GM18502 (cell line): ENCODE measurements at regions not wholly inside any gene's neighbourhood (a gene's known extent, or its start where the extent isn't known, plus 50 kb on each side); places are given as distances from the start of the nearest gene placed in this dataset.
A peak's percentile ranks its signal among the peaks of the same experiment; 100 is the strongest.

Source experiments
- ATAC-seq: cut with Tn5 transposase; IDR thresholded peaks from one replicate; pipeline ENCODE4 v1.9.1; 2021; ENCODE audit warnings: mild to moderate bottlenecking; ENCODE audit not compliant: unreplicated experiment, poor library complexity

DNA sequence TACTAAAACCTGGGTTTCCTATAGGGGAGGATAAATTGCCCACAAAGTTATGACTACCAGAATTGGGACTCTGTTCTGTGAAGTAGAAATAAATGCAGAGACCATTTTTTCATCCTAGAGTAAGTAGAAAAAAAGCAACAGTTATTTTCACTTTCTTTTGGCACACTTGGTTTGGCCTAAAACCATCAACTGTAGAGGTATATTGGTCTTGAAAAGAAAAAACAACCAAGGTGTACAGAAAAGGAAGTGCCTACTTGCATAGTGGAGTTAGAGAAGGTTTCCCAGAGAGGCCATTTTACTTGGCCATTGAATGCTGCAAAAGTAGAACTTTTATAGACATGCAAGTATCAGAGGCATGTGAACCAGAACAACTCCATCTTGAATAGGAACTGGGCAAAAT lies 89.4 kb upstream of the TACR1 start:
- no peak for ATAC-seq

DNA sequence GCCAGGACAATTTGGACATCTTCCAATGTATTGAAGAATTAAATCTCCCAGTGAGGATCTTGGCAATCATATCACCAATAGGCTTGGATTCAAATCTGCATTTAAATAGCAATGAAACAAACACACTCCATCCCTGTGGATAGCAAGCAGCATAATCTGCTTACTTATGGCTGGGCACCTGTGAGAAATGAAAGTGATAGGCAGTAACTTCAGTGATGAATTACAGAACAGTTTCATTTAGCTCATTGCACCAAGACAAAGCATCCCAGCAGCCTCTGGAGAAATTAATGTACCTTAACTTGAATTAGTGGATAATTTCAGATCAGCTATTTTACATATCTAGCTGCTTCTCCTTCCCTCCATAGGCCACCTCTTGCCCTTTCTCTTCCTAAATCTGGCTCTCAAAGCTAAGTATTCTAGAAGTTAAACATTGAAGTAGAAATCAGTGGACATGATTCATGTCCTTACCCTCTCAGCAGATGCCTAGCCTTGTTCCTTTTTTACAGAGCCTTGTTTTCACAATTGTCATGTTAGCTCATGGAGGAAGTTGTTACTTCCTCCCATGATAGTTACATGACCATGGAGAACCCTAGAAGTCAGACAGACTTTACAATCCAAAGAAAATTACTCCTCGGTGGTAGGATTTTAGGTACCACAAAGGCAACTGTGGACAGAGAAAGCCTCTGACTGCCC lies 88.5 kb upstream of the TACR1 start:
- peak; percentile 66 for ATAC-seq

DNA sequence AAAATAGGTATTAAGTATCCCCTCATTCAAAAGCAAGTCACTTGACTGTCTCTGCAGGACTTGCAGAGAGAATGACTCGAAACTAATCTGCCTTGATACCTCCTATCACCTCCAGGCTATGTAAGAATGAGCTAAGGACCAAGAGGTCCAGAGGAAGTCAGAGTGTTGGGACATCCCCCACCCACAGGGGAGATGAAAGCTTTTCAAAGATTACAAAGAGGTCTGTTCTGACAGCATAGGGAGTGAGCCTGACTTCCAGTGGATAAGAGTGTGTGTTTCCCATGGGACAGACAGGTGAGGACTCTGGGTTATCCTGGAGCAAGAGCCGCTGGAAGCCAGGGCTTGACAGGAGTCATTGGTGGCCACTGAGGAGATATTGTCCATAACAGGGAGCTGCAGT lies 85.0 kb upstream of the TACR1 start:
- no peak for ATAC-seq

DNA sequence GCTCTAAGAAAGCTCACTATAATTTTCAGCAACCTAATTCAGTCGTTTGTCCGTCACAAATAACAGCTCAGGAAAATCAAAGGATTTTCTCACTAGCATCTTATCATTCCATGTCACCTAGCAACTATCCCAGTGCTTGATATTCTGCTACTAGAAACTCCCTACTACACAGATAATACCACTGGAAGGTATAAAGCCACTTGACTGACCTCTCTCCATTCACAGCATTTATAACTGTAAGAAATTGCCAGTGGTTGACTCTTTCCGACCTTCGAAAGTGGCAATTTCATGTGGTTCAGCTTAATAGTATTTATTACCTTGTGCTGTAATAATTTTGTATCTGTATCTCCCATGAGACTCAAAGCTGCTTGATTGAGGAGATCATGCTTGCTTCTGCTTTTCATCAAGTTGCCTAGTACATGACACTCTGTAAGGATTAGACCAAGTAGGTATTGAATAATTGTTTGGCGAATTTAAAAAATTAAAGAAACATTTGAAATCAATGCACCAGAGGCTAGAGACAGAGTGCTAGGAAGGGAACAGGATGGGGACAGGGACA lies 79.6 kb upstream of the TACR1 start:
- ATAC-seq: no peak

DNA sequence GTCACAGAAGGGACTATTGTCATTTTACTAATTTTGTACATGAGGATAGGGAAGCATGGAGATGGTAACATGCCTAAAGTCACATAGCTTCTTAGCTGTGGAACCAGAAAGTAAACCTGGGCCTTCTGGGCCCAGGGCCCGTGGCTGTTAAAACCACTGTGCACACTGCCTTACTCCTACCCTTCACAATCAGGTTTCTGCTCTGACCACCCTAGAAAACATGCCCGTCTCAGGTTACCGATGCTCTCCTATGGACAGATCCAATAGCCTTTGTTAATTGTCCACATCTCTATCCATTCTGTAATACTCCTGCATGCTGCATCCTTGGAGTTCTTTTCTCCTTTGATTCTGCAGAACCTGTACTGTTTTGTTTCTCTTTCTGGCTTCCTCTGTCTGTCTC lies 79.0 kb upstream of the TACR1 start:
- no peak for ATAC-seq

DNA sequence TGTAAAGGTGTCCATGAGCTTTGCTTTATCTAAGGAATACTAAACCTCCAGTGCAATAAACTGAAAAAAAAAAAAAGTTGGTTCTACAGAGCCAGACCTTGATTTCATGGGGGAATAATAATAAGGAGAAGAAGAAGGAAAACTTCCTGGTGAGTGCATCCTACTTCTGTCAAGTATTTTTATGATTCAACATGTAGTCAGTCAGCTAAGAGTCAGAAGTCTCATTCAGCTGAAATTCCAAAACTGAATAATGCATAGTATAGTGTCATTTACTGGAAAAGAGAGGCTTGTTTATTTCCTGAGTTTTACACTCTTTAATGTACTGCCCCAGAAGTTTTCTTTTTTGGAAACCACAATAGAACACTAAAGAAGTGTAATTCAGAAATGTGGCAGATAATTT lies 77.8 kb upstream of the TACR1 start:
- no peak for ATAC-seq

DNA sequence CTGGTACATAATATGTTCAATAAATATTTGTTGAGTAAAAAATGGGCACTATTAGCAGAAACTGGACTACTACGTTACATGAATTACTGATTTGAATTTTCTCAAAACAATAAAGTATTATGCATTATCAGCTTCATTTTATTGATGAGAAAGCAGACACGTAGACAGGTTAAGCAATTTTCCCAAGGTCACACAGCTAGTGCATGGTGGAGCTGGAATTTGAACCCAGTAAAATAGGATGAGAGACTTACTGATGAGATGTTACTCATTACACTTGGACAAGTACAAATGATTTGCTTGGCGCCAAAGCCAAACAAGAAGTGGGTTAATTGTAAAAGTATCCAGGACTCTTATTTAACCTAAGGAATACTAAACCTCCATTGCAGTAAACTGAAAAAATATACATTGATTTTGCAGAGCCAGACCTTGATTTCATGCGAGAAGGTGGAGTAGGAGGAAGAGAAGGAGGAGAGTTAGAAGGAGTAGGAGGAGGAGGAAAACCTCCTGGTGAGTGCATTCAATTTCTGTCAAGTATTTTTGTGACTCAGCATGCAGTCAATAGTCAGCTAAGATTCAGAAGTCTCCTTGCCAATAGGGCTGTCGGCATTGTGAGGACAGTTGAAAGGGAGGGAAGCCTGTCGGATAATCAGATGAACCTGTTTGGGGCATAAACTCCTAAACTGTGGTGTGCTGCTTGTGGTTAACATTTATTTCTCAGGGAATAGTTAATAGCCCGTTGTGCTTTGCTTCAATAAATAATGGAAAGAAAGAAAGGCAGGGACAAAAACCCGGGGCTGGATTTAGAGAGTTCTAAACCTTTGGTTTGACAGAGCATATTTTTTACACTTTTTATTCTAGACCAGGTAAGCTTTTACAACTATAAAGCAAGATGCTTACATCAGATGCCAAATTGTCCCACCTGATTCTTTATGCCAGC lies 77.0 kb upstream of the TACR1 start:
- no peak for ATAC-seq

DNA sequence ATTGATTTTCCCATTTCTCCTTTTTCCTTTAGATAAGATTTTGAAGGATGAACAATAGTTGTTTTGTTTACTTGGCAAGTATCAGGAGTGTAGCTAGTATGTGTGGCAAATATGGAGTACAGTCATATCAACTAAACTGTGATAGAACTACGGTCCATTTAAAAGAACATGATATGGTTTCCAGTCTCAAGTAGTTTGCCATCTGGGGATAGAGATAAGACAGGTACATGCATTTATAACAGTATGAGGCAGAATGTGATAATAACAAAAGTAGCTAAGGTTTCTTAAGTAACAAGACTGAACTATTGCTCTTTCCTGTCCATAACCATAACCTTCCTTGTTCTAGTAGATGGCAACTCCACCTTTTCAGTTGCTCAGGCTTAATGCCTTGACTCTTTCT lies 75.6 kb upstream of the TACR1 start:
- ATAC-seq: no peak

DNA sequence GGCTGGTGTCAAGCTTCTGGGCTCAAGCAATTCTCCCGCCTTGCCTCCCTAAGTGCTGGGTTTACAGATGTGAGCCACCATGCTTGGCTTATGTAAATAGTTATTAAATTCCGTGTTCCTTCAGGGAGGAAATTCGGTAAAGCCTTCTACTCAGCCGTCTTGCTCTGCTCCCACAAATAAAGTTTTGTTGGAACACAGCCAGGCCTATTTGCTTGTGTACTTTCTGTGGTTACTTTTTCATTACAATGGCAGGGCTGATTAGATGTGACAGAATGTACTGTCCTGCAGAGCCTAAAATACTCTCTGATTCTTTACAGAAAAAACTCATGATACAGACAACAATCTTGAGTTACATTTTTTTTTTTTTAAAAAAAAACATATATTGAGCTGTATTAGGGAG lies 68.8 kb upstream of the TACR1 start:
- no peak for ATAC-seq

DNA sequence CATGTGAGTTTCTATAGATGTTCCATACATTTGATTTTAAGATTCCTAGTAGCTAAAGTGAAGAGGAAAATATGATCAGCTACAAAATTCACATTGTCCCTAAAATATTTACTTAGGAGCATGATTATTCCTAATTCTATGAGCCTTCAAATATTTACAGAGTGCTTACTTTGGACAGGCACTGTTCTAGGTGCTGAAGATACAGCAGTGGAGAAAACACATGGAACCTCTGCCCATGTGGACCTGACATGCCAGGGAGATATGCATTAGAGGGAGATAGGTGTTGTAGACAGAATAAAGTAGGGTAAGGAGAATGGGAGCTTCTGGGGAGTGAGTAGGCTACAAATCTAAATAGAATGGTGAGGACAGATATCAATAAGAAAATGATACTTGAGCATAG lies 62.6 kb upstream of the TACR1 start:
- ATAC-seq: no peak

DNA sequence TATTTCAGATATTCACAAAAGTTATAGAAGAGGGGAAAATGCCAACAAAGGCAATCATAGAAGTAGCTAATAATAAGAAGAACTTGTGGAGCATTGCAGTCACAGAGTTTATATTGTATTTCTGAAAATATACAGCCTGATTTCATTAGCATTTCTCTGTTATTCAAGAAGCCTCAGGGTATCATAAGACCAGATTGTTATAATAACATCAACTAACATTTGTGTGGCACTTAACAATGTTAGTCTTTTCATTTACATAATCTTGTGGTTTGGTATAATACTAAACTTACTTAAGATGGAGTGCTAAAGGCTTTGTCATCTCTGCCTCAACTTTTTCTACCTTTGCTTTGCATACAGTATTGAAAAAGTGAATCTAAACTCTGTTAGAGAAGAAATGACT lies 61.6 kb upstream of the TACR1 start:
- no peak for ATAC-seq

DNA sequence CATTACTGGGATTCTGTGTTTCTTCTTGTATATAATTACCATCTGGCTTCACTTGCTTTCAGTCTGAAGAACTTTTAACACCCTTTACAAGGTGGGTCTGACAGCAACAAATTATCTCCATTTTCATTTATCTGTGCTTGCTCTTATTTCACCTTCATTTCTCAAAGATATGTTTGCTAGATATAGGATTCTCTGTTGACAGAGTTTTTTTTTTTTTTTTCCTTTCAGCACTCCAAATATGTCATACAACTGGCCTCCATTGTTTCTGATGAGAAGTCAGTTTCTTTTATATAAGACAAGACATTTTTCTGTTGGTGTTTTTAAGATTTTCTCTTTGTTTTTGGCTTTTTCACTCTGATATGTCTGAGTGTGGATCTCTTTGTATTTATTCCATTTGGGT lies 59.3 kb upstream of the TACR1 start:
- ATAC-seq: no peak

DNA sequence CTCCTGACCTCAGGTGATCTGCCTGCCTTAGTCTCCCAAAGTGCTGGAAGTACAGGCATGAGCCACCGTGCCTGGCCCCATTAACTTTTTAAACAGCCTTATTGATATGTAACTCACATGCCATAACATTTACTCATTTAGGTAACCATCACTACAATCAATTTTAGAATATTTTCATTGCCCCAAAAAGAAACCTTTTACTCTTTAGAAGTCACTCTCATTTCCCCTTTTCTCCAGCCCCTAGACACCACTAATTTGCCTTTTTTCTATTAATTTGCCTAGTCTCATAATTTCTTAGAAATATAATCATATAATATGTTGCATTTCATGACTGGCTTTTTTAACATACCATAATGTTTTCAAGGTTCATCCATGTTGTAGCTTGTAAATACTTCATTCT lies 57.2 kb upstream of the TACR1 start:
- ATAC-seq: no peak

DNA sequence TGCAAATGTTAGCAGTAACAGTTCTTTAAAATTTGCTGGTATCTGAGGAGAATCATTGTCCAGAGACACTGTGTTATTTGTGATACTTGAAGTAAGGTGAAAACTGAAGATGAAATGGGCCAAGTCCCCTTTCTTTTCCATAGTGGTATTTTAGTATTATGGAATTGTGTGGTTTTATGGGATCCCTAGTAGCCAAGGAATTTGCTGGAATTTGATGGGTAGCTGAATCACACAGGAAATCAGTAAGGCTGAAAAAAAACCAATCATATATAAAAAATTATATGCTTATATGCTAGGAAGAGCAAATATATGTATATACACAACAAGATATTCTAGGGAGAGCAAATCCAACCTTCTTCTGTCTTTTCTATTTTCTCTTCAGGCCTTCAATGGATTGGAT lies 54.2 kb upstream of the TACR1 start:
- no peak for ATAC-seq

DNA sequence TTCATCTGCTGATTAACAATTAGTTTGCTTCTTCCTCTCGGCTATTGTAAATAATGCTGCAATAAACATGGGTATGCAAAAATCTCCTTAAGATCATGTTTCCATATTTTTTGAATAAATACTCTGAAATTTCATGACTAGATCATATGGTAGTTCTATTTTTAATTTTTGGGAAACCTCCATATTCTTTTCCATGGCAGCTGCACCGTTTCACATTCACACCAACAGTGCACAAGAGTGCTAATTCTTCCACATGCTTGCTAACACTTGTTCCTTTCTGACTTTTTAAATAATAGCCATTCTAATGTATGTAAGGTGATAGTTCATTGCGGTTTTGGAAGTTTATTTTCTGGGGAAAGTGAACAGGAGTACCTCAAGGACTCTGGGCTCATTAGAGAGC lies 52.6 kb upstream of the TACR1 start:
- ATAC-seq: no peak
